Loucy (cell line): ENCODE measurements at regions not wholly inside any gene's neighbourhood (a gene's known extent, or its start where the extent isn't known, plus 50 kb on each side); places are given as distances from the start of the nearest gene placed in this dataset.

Experiments used
- H2AFZ ChIP-seq: fragments of 200-600 bp; sonication (generic); 2 replicates; pipeline ENCODE4 v1.6.0; 2016; ENCODE audit warnings: antibody characterized with exemption, mild to moderate bottlenecking, low read length, moderate library complexity
- H3F3A ChIP-seq: fragments of 200-600 bp; 2 replicates; pipeline ENCODE4 v1.6.0; 2016; ENCODE audit warnings: antibody characterized with exemption, low read depth, mild to moderate bottlenecking
- H3K27me3 ChIP-seq: fragments of 200-600 bp; sonication (generic); 2 replicates; pipeline ENCODE4 v1.6.1; 2014; ENCODE audit warnings: low read length, mild to moderate bottlenecking; ENCODE audit not compliant: insufficient read depth, poor library complexity, severe bottlenecking
- H3K36me3 ChIP-seq: fragments of 200-600 bp; sonication (generic); 2 replicates; pipeline ENCODE4 v1.6.1; 2016; ENCODE audit warnings: low read length; ENCODE audit not compliant: insufficient read depth
- H3K4me1 ChIP-seq: fragments of 200-600 bp; sonication (generic); 2 replicates; pipeline ENCODE4 v1.5.1; 2014; ENCODE audit warnings: low read length, mild to moderate bottlenecking; ENCODE audit not compliant: insufficient read depth, poor library complexity, severe bottlenecking
- H3K4me2 ChIP-seq: fragments of 200-600 bp; sonication (generic); 2 replicates; pipeline ENCODE4 v1.6.0; 2014; ENCODE audit warnings: antibody characterized with exemption, low read length, low read depth, mild to moderate bottlenecking; ENCODE audit not compliant: poor library complexity, severe bottlenecking
- H3K4me3 ChIP-seq: fragments of 200-600 bp; sonication (generic); 2 replicates; pipeline ENCODE4 v1.5.1; 2014; ENCODE audit warnings: low read length, mild to moderate bottlenecking, mixed read lengths; ENCODE audit not compliant: poor library complexity, severe bottlenecking
- H3K79me2 ChIP-seq: fragments of 200-600 bp; sonication (generic); 2 replicates; pipeline ENCODE4 v1.6.1; 2014; ENCODE audit warnings: low read length; ENCODE audit not compliant: insufficient read depth
- H3K9ac ChIP-seq: fragments of 200-600 bp; sonication (generic); 2 replicates; pipeline ENCODE4 v1.6.0; 2014; ENCODE audit warnings: mild to moderate bottlenecking, low read depth, low read length, moderate library complexity; ENCODE audit not compliant: poor library complexity, severe bottlenecking
- H3K9me2 ChIP-seq: fragments of 200-600 bp; sonication (generic); replicated peaks from 2 replicates; pipeline ENCODE4 v1.6.1; 2016; ENCODE audit warnings: low read depth, low read length, mixed read lengths
- H3K9me3 ChIP-seq: fragments of 200-600 bp; sonication (generic); 2 replicates; pipeline ENCODE4 v1.6.1; 2014; ENCODE audit warnings: mild to moderate bottlenecking, antibody characterized with exemption, low read length, low read depth; ENCODE audit not compliant: insufficient read depth
- H4K20me1 ChIP-seq: fragments of 200-600 bp; sonication (generic); 2 replicates; pipeline ENCODE4 v1.6.0; 2014; ENCODE audit warnings: antibody characterized with exemption, low read length, mild to moderate bottlenecking; ENCODE audit not compliant: insufficient read depth, poor library complexity, severe bottlenecking
- CTCF ChIP-seq: fragments of 200-600 bp; sonication (generic); conservative IDR thresholded peaks from 2 replicates; pipeline ENCODE4 v1.5.1; 2014; ENCODE audit warnings: mild to moderate bottlenecking, antibody characterized with exemption, low read length
- EZH2phosphoT487 ChIP-seq: fragments of 200-600 bp; IDR thresholded peaks from 2 replicates; pipeline ENCODE4 v1.6.1; 2018; ENCODE audit warnings: antibody characterized with exemption, mild to moderate bottlenecking, moderate library complexity, borderline replicate concordance

- H3K9me3 ChIP-seq = peaks cover 13% of the 10 kb centered on the region; the same call in 1 of the 2 replicates
- no peak for TF ChIP-seq EZH2phosphoT487
- no peak for TF ChIP-seq CTCF
- H2AFZ ChIP-seq = no peak overlapping the region
- H3K9me2 ChIP-seq = no peaks in the 10 kb centered on the region
- H3K27me3 ChIP-seq = no peaks in the 10 kb centered on the region
- H3K4me1 ChIP-seq = no peaks in the 10 kb centered on the region
- H3K9ac ChIP-seq = no peak overlapping the region
- H3K79me2 ChIP-seq = no peaks in the 10 kb centered on the region
- H3F3A ChIP-seq = no peaks in the 10 kb centered on the region
- no peak overlapping the region for H3K4me2 ChIP-seq
- no peaks in the 10 kb centered on the region for H4K20me1 ChIP-seq
- no peaks in the 10 kb centered on the region for H3K36me3 ChIP-seq
- no peak overlapping the region for H3K4me3 ChIP-seq
Measured at GRCh38 chr1:38279148-38279547, 232.6 kb upstream of the POU3F1 start.

- no peaks in the 10 kb centered on the region for H3K4me1 ChIP-seq
- H3K36me3 ChIP-seq = no peaks in the 10 kb centered on the region
- H3F3A ChIP-seq = no peaks in the 10 kb centered on the region
- H3K9me2 ChIP-seq = no peaks in the 10 kb centered on the region
- no peak overlapping the region for H3K4me2 ChIP-seq
- H3K79me2 ChIP-seq = no peaks in the 10 kb centered on the region
- peaks cover 13% of the 10 kb centered on the region; the same call in 1 of the 2 replicates for H3K9me3 ChIP-seq
- no peaks in the 10 kb centered on the region for H3K27me3 ChIP-seq
- H3K4me3 ChIP-seq = no peak overlapping the region
- no peak overlapping the region for H2AFZ ChIP-seq
- no peak for TF ChIP-seq CTCF
- TF ChIP-seq EZH2phosphoT487 = no peak
- no peaks in the 10 kb centered on the region for H4K20me1 ChIP-seq
- H3K9ac ChIP-seq = no peak overlapping the region
Measured at GRCh38 chr1:38277646-38278045, 231.1 kb upstream of the POU3F1 start.

- no peaks in the 10 kb centered on the region for H3F3A ChIP-seq
- H2AFZ ChIP-seq = no peak overlapping the region
- H3K9me2 ChIP-seq = no peaks in the 10 kb centered on the region
- H3K36me3 ChIP-seq = no peaks in the 10 kb centered on the region
- TF ChIP-seq CTCF = no peak
- TF ChIP-seq EZH2phosphoT487 = no peak
- H3K79me2 ChIP-seq = no peaks in the 10 kb centered on the region
- H4K20me1 ChIP-seq = no peaks in the 10 kb centered on the region
- no peaks in the 10 kb centered on the region for H3K4me1 ChIP-seq
- no peak overlapping the region for H3K4me2 ChIP-seq
- peaks cover 13% of the 10 kb centered on the region; the same call in 1 of the 2 replicates for H3K9me3 ChIP-seq
- H3K4me3 ChIP-seq = no peak overlapping the region
- H3K9ac ChIP-seq = no peak overlapping the region
- H3K27me3 ChIP-seq = no peaks in the 10 kb centered on the region
Measured at GRCh38 chr1:38275960-38276359, 229.4 kb upstream of the POU3F1 start.
